ENCODE measurements at regions not wholly inside any gene's neighbourhood (a gene's known extent, or its start where the extent isn't known, plus 50 kb on each side); places are given as distances from the start of the nearest gene placed in this dataset.
"Not testable (repeated sequence)": the region's sequence is repeated elsewhere in the genome, so short reads cannot be mapped to it uniquely, and the experiment has no call there.

- H3K27ac ChIP-seq (ENCODE audit: extremely low read length, insufficient read depth, low read length): no peak overlapping the region
- no peak for ATAC-seq
- no TSS peak for BruUV-seq (replicated peaks)
- H2AFZ ChIP-seq (ENCODE audit: low read length): no peak overlapping the region
- H3K27me3 ChIP-seq (ENCODE audit: control insufficient read depth in 1 of 2, insufficient read depth in 2 of 2, low read length in 2 of 2): no peaks in the 10 kb centered on the region
- H3K9ac ChIP-seq (ENCODE audit: insufficient read depth, low read depth, low read length): no peak overlapping the region
- no peaks in the 10 kb centered on the region for H3K79me2 ChIP-seq (ENCODE audit: insufficient read depth, low read length)
- FAIRE-seq: no peak
- H3K4me3 ChIP-seq (replicated peaks in 1 of 3; ENCODE audit: insufficient read depth in 1 of 3, low read depth in 2 of 3, low read length in 3 of 3): no peak overlapping the region
- TF ChIP-seq TOPORS (CRISPR knock-in tag; IDR thresholded peaks at IDR 0.05) (no peak), LCORL (IDR thresholded peaks at IDR 0.05) (no peak), LCORL (CRISPR knock-in tag; IDR thresholded peaks at IDR 0.05) (no peak), KLF16 (CRISPR knock-in tag; IDR thresholded peaks at IDR 0.05) (no peak), KLF12 (CRISPR knock-in tag; IDR thresholded peaks at IDR 0.05; ENCODE audit: borderline replicate concordance) (no peak), MYPOP (CRISPR knock-in tag; IDR thresholded peaks at IDR 0.05) (no peak), USF2 (IDR thresholded peaks at IDR 0.05; ENCODE audit: low read depth, low read length) (no peak), USF2 (CRISPR knock-in tag; IDR thresholded peaks at IDR 0.05; ENCODE audit: borderline replicate concordance) (no peak), SOX13 (IDR thresholded peaks at IDR 0.05) (no peak), SOX13 (CRISPR knock-in tag; conservative IDR thresholded peaks at IDR 0.05 in 1 of 2, IDR thresholded peaks at IDR 0.05 in 1 of 2) (no peak), ZNF572 (CRISPR knock-in tag; IDR thresholded peaks at IDR 0.05) (no peak)
- H3K36me3 ChIP-seq (replicated peaks in 1 of 2; ENCODE audit: control insufficient read depth in 1 of 2, insufficient read depth in 2 of 2, low read length in 2 of 2): no peaks in the 10 kb centered on the region
- H4K20me1 ChIP-seq (ENCODE audit: insufficient read depth, low read length): no peaks in the 10 kb centered on the region
- no peak overlapping the region for H3K4me2 ChIP-seq (ENCODE audit: low read depth, low read length)
- POLR2A ChIA-PET: no interaction called here
- DNase-seq (ENCODE audit: low spot score): no peak
- in situ Hi-C loops (cut with HindIII; ENCODE audit: extremely low pct_ligation_motif_present, low pct_unique_long_range_greater_than_20kb) (no loop called here), intact Hi-C loops (cut with micrococcal nuclease; ENCODE audit: unreplicated experiment) (no loop called here)
- no peaks in the 10 kb centered on the region for H3K4me1 ChIP-seq (ENCODE audit: insufficient read depth, low read length)
- CTCF ChIA-PET (ENCODE audit: low intra/inter-chr PET ratio, low total read pairs): no interaction called here
- no peaks in the 10 kb centered on the region for H3K9me3 ChIP-seq (ENCODE audit: low read length)
- 0% methylated on average over 2 of the region's 2 CpGs for WGBS (ENCODE audit: low lambda C conversion rate)
These were observed 500.8 kb downstream of the KCNJ18 start for GRCh38 chr17:22193113-22193512.

DNA sequence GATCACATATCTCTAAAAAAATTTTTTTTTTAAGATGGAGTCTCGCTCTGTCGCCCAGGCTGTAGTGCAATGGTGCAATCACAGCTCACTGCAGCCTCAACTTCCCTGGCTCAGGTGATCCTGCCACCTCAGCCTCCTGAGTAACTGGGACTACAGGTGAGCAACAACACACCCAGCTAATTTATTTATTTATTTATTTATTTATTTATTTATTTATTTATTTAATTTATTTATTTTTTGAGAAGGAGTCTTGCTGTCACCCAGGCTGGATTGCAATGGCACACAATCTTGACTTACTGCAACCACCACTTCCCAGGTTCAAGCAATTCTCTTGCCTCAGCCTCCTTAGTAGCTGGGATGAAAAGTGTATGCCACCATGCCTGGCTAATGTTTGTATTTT lies 507.9 kb downstream of the KCNJ18 start:
- H3K9ac ChIP-seq (ENCODE audit: insufficient read depth, low read depth, low read length); in situ Hi-C loops (cut with HindIII; ENCODE audit: extremely low pct_ligation_motif_present, low pct_unique_long_range_greater_than_20kb); H3K4me1 ChIP-seq (ENCODE audit: insufficient read depth, low read length); H4K20me1 ChIP-seq (ENCODE audit: insufficient read depth, low read length); H2AFZ ChIP-seq (ENCODE audit: low read length); DNase-seq (ENCODE audit: low spot score); H3K9me3 ChIP-seq (ENCODE audit: low read length); BruUV-seq (replicated peaks); H3K4me2 ChIP-seq (ENCODE audit: low read depth, low read length); intact Hi-C loops (cut with micrococcal nuclease; ENCODE audit: unreplicated experiment); CTCF ChIA-PET (ENCODE audit: low intra/inter-chr PET ratio, low total read pairs); POLR2A ChIA-PET; H3K27ac ChIP-seq (ENCODE audit: extremely low read length, insufficient read depth, low read length); H3K4me3 ChIP-seq (replicated peaks in 1 of 3; ENCODE audit: insufficient read depth in 1 of 3, low read depth in 2 of 3, low read length in 3 of 3); H3K79me2 ChIP-seq (ENCODE audit: insufficient read depth, low read length); H3K27me3 ChIP-seq (ENCODE audit: control insufficient read depth in 1 of 2, insufficient read depth in 2 of 2, low read length in 2 of 2); ATAC-seq; H3K36me3 ChIP-seq (replicated peaks in 1 of 2; ENCODE audit: control insufficient read depth in 1 of 2, insufficient read depth in 2 of 2, low read length in 2 of 2); FAIRE-seq: not testable (repeated sequence)
- 0% methylated on average over 2 of the region's 2 CpGs for WGBS (ENCODE audit: low lambda C conversion rate)
